ENCODE measurements at regions not wholly inside any gene's neighbourhood (a gene's known extent, or its start where the extent isn't known, plus 50 kb on each side); places are given as distances from the start of the nearest gene placed in this dataset.

DNA sequence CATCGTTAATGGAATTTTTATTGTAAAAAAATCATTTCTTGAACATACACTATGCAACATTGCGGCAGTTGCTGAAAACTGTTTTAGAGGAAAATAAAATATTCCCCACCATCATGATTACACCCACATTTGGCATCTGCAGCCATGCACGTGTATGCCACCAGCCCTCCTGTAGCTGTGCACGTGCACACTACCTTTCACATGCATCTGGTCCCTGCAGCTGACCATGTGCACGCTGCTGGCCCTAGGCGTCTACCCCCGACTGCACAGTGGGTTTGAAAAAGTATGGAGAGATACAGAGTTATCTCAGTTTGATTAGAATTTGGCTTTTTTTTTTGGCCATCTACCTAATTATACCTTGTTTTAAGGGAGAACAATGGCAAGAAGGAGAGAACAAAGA, 569.8 kb upstream of the IGFBP7 start:
- TF ChIP-seq EZH2 (IDR thresholded peaks at IDR 0.05; ENCODE audit: borderline replicate concordance, low read depth, low read length, severe bottlenecking) (no peak), GATA2 (IDR thresholded peaks at IDR 0.05; ENCODE audit: insufficient read depth, insufficient read length, low read depth, low read length) (no peak), JUN (IDR thresholded peaks at IDR 0.05; ENCODE audit: borderline replicate concordance, insufficient read depth, insufficient read length, low read depth) (no peak), CTCF (IDR thresholded peaks at IDR 0.05; ENCODE audit: extremely low read depth in 1 of 2, insufficient read depth in 1 of 2, low read depth in 1 of 2, low read length in 2 of 2) (no peak), FOS (IDR thresholded peaks at IDR 0.05; ENCODE audit: borderline replicate concordance, insufficient read depth, low read length) (no peak), MYC (IDR thresholded peaks at IDR 0.05; ENCODE audit: low read depth, low read length) (no peak)
- TF ChIP-seq, protein P1, sequence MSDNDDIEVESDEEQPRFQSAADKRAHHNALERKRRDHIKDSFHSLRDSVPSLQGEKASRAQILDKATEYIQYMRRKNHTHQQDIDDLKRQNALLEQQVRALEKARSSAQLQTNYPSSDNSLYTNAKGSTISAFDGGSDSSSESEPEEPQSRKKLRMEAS (IDR thresholded peaks at IDR 0.05; ENCODE audit: insufficient read depth, insufficient read length) = no peak
- H3K9me1 ChIP-seq (replicated peaks; ENCODE audit: control insufficient read depth, extremely low read depth, insufficient read depth, low read length) = no peaks in the 10 kb centered on the region
- H3K79me2 ChIP-seq (ENCODE audit: control insufficient read depth, insufficient read depth, low read length) = no peaks in the 10 kb centered on the region
- intact Hi-C loops (cut with micrococcal nuclease) (no loop called here), dilution Hi-C loops (cut with MboI; ENCODE audit: extremely low pct_ligation_motif_present, low sequenced_read_pairs) (no loop called here)
- no TSS peak for BruUV-seq (replicated peaks)
- H3K36me3 ChIP-seq (ENCODE audit: control insufficient read depth in 2 of 2, extremely low read depth in 1 of 2, insufficient read depth in 2 of 2, low read length in 2 of 2) = no peaks in the 10 kb centered on the region
- no peaks in the 10 kb centered on the region for H3K9me3 ChIP-seq (replicated peaks; ENCODE audit: control insufficient read depth, insufficient read depth, low read length)
- no peaks in the 10 kb centered on the region for H3K4me1 ChIP-seq (ENCODE audit: control insufficient read depth, extremely low read depth, insufficient read depth, low read length)
- H3K27ac ChIP-seq (ENCODE audit: insufficient read depth, low read depth, low read length) = no peak overlapping the region
- FAIRE-seq = no peak
- ChIA-PET CTCF (no interaction called here), POLR2A (no interaction called here)
- H3K9ac ChIP-seq (replicated peaks; ENCODE audit: extremely low read depth, insufficient read depth, low read length) = no peak overlapping the region
- H3K27me3 ChIP-seq (ENCODE audit: control insufficient read depth in 2 of 2, insufficient read depth in 2 of 2, low read length in 2 of 2) = no peaks in the 10 kb centered on the region
- H2AFZ ChIP-seq (ENCODE audit: low read depth, low read length) = no peak overlapping the region
- H3K4me3 ChIP-seq (replicated peaks in 1 of 3; ENCODE audit: insufficient read depth in 1 of 3, low read depth in 1 of 3, low read length in 3 of 3) = no peak overlapping the region
- no peaks in the 10 kb centered on the region for H4K20me1 ChIP-seq (replicated peaks; ENCODE audit: control insufficient read depth, extremely low read depth, insufficient read depth, low read length)
- no peak for DNase-seq (ENCODE audit: low read depth, low spot score)
- no peak overlapping the region for H3K4me2 ChIP-seq (ENCODE audit: insufficient read depth, low read length)

All from endothelial cell of umbilical vein (primary cell).